GM23338 (cell line): ENCODE measurements at regions not wholly inside any gene's neighbourhood (a gene's known extent, or its start where the extent isn't known, plus 50 kb on each side); places are given as distances from the start of the nearest gene placed in this dataset.

Experiments used
- ATAC-seq: fragments of 200-7000 bp; cut with Tn5 transposase; 3 replicates; pipeline ENCODE4 v1.9.1; 2020
- DNase-seq: peaks from one replicate; pipeline ENCODE4 v3.0.0-alpha.2; 2015; ENCODE audit warnings: low spot score
- H2AFZ ChIP-seq: fragments of 200-600 bp; sonication (generic); 2 replicates; pipeline ENCODE4 v1.8.0; 2016; ENCODE audit warnings: antibody characterized with exemption, mild to moderate bottlenecking, moderate library complexity
- H3F3A ChIP-seq: fragments of 200-600 bp; sonication (generic); replicated peaks from 2 replicates; pipeline ENCODE4 v1.8.0; 2017; ENCODE audit warnings: antibody characterized with exemption, mixed run types, low read depth
- H3K27ac ChIP-seq: fragments of 200-600 bp; sonication (generic); 2 replicates; pipeline ENCODE4 v1.6.1; 2016; ENCODE audit warnings: low read depth
- H3K27me3 ChIP-seq: fragments of 200-600 bp; sonication (generic); 2 replicates; pipeline ENCODE4 v1.8.0; 2016; ENCODE audit warnings: mild to moderate bottlenecking, mixed run types, moderate library complexity; ENCODE audit not compliant: insufficient read depth
- H3K36me3 ChIP-seq: fragments of 200-600 bp; sonication (generic); 2 replicates; pipeline ENCODE4 v1.8.0; 2016; ENCODE audit warnings: mild to moderate bottlenecking; ENCODE audit not compliant: insufficient read depth
- H3K4me1 ChIP-seq: fragments of 200-600 bp; sonication (generic); 2 replicates; pipeline ENCODE4 v1.8.0; 2016; ENCODE audit warnings: mild to moderate bottlenecking, moderate library complexity; ENCODE audit not compliant: insufficient read depth
- H3K4me2 ChIP-seq: fragments of 200-600 bp; sonication (generic); 2 replicates; pipeline ENCODE4 v1.7.1; 2017; ENCODE audit warnings: mixed run types
- H3K4me3 ChIP-seq: fragments of 200-600 bp; sonication (generic); 2 replicates; pipeline ENCODE4 v1.6.1; 2016; ENCODE audit warnings: mixed run types
- H3K79me2 ChIP-seq: fragments of 200-600 bp; sonication (generic); replicated peaks from 2 replicates; pipeline ENCODE4 v1.8.0; 2017; ENCODE audit warnings: mild to moderate bottlenecking; ENCODE audit not compliant: insufficient read depth
- H3K9me2 ChIP-seq: fragments of 200-600 bp; sonication (generic); 2 replicates; pipeline ENCODE4 v1.8.0; 2017; ENCODE audit not compliant: insufficient read depth
- H4K20me1 ChIP-seq: fragments of 200-600 bp; sonication (generic); replicated peaks from 2 replicates; pipeline ENCODE4 v1.8.0; 2017; ENCODE audit warnings: mild to moderate bottlenecking; ENCODE audit not compliant: insufficient read depth
- H3K27ac Mint-ChIP-seq: 2 replicates; pipeline ENCODE4 v1.8.0; 2020; ENCODE audit warnings: inconsistent platforms, mild to moderate bottlenecking, moderate library complexity, mixed read lengths
- H3K27me3 Mint-ChIP-seq: 3 replicates; pipeline ENCODE4 v1.8.0; 2022; ENCODE audit warnings: low read depth, mild to moderate bottlenecking, moderate library complexity, mixed read lengths, inconsistent platforms; ENCODE audit not compliant: insufficient read depth, poor library complexity
- H3K36me3 Mint-ChIP-seq: 3 replicates; pipeline ENCODE4 v1.8.0; 2021; ENCODE audit warnings: low read depth, mild to moderate bottlenecking, inconsistent platforms, moderate library complexity, mixed read lengths
- H3K4me1 Mint-ChIP-seq: 3 replicates; pipeline ENCODE4 v1.8.0; 2020; ENCODE audit warnings: mild to moderate bottlenecking, inconsistent platforms, mixed read lengths
- H3K4me3 Mint-ChIP-seq: 3 replicates; pipeline ENCODE4 v1.8.0; 2021; ENCODE audit warnings: moderate library complexity, mild to moderate bottlenecking, inconsistent platforms, mixed read lengths
- H3K9me3 Mint-ChIP-seq: 3 replicates; pipeline ENCODE4 v1.8.0; 2020; ENCODE audit warnings: moderate library complexity, mild to moderate bottlenecking, inconsistent platforms, mixed read lengths
- CREB1 ChIP-seq: fragments of 250-450 bp; sonication (Bioruptor Pico); IDR thresholded peaks from 2 replicates; pipeline ENCODE4 v1.5.0; 2020; ENCODE audit warnings: low read depth, mild to moderate bottlenecking, moderate library complexity
- EZH2 ChIP-seq: fragments of 200-600 bp; sonication (generic); IDR thresholded peaks from one replicate; pipeline ENCODE4 v1.8.0; 2017; ENCODE audit warnings: antibody characterized with exemption, mild to moderate bottlenecking, low read depth; ENCODE audit not compliant: unreplicated experiment
- JUNB ChIP-seq: IDR thresholded peaks from one replicate; pipeline ENCODE4 v1.6.1; 2016; ENCODE audit warnings: antibody characterized with exemption; ENCODE audit not compliant: unreplicated experiment
- NANOG ChIP-seq: IDR thresholded peaks from 2 replicates; pipeline ENCODE4 v1.6.1; 2016; ENCODE audit warnings: antibody characterized with exemption, borderline replicate concordance
- STAT1 ChIP-seq: IDR thresholded peaks from one replicate; pipeline ENCODE4 v1.6.1; 2016; ENCODE audit warnings: antibody characterized with exemption; ENCODE audit not compliant: unreplicated experiment
- ZNF114 ChIP-seq: fragments of 250-450 bp; sonication (Bioruptor Pico); IDR thresholded peaks from 2 replicates; pipeline ENCODE4 v1.5.0; 2020; ENCODE audit warnings: mild to moderate bottlenecking, moderate library complexity
- ZNF331 ChIP-seq: fragments of 250-450 bp; sonication (Bioruptor Pico); IDR thresholded peaks from 2 replicates; pipeline ENCODE4 v1.5.0; 2020; ENCODE audit warnings: low read depth, mild to moderate bottlenecking, moderate library complexity
- TF ChIP-seq, protein P1 (sequence below): IDR thresholded peaks from 2 replicates; pipeline ENCODE4 v1.6.1; 2016; ENCODE audit warnings: antibody characterized with exemption
- TF ChIP-seq, protein P2 (sequence below): fragments of 250-450 bp; sonication (Bioruptor Pico); IDR thresholded peaks from 2 replicates; pipeline ENCODE4 v1.5.0; 2020; ENCODE audit warnings: mild to moderate bottlenecking, moderate library complexity
- TF ChIP-seq, protein P3 (sequence below): IDR thresholded peaks from one replicate; pipeline ENCODE4 v1.6.1; 2018; ENCODE audit warnings: antibody characterized with exemption; ENCODE audit not compliant: unreplicated experiment

DNA sequence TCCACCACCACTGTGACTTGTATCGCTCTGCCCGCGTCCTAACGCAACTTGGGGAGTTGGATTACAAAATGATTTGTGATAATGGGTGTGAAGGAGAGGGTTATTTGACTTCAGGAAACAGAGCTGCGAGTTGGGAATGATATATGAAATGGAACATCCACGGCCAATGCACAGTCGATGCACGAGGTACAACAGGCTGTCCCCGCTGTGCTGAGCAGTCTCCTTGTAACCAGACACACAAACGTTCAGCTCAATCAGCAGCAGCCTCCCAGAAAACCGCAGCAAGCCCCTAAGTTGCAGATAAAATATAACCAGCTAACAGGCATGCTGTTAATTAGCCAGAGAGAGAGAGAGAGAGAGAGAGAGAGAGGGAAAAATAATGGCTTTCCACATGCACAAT lies 332.7 kb upstream of the MGMT start:
- Histone ChIP-seq H3K4me1 (peaks cover 27% of the 10 kb centered on the region), H3K4me2 (no peak overlapping the region), H3K79me2 (no peaks in the 10 kb centered on the region), H3K4me3 (no peak overlapping the region), H3K27ac (no peak overlapping the region), H3K36me3 (no peaks in the 10 kb centered on the region), H3K9me2 (no peaks in the 10 kb centered on the region), H3F3A (no peaks in the 10 kb centered on the region), H3K27me3 (no peaks in the 10 kb centered on the region), H4K20me1 (no peaks in the 10 kb centered on the region), H2AFZ (no peak overlapping the region)
- Mint-ChIP-seq H3K4me3 (no peak overlapping the region), H3K27ac (no peak overlapping the region), H3K4me1 (peaks cover 35% of the 10 kb centered on the region), H3K27me3 (peaks cover 2% of the 10 kb centered on the region), H3K36me3 (no peaks in the 10 kb centered on the region), H3K9me3 (no peaks in the 10 kb centered on the region)
- no peak for DNase-seq
- no peak for ATAC-seq
- TF ChIP-seq STAT1 (no peak), EZH2 (no peak), ZNF114 (CRISPR knock-in tag) (no peak), JUNB (no peak), CREB1 (CRISPR knock-in tag) (no peak), NANOG (no peak), ZNF331 (CRISPR knock-in tag) (no peak)
- TF ChIP-seq, protein P1, sequence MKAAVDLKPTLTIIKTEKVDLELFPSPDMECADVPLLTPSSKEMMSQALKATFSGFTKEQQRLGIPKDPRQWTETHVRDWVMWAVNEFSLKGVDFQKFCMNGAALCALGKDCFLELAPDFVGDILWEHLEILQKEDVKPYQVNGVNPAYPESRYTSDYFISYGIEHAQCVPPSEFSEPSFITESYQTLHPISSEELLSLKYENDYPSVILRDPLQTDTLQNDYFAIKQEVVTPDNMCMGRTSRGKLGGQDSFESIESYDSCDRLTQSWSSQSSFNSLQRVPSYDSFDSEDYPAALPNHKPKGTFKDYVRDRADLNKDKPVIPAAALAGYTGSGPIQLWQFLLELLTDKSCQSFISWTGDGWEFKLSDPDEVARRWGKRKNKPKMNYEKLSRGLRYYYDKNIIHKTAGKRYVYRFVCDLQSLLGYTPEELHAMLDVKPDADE = no peak
- TF ChIP-seq, protein P2, sequence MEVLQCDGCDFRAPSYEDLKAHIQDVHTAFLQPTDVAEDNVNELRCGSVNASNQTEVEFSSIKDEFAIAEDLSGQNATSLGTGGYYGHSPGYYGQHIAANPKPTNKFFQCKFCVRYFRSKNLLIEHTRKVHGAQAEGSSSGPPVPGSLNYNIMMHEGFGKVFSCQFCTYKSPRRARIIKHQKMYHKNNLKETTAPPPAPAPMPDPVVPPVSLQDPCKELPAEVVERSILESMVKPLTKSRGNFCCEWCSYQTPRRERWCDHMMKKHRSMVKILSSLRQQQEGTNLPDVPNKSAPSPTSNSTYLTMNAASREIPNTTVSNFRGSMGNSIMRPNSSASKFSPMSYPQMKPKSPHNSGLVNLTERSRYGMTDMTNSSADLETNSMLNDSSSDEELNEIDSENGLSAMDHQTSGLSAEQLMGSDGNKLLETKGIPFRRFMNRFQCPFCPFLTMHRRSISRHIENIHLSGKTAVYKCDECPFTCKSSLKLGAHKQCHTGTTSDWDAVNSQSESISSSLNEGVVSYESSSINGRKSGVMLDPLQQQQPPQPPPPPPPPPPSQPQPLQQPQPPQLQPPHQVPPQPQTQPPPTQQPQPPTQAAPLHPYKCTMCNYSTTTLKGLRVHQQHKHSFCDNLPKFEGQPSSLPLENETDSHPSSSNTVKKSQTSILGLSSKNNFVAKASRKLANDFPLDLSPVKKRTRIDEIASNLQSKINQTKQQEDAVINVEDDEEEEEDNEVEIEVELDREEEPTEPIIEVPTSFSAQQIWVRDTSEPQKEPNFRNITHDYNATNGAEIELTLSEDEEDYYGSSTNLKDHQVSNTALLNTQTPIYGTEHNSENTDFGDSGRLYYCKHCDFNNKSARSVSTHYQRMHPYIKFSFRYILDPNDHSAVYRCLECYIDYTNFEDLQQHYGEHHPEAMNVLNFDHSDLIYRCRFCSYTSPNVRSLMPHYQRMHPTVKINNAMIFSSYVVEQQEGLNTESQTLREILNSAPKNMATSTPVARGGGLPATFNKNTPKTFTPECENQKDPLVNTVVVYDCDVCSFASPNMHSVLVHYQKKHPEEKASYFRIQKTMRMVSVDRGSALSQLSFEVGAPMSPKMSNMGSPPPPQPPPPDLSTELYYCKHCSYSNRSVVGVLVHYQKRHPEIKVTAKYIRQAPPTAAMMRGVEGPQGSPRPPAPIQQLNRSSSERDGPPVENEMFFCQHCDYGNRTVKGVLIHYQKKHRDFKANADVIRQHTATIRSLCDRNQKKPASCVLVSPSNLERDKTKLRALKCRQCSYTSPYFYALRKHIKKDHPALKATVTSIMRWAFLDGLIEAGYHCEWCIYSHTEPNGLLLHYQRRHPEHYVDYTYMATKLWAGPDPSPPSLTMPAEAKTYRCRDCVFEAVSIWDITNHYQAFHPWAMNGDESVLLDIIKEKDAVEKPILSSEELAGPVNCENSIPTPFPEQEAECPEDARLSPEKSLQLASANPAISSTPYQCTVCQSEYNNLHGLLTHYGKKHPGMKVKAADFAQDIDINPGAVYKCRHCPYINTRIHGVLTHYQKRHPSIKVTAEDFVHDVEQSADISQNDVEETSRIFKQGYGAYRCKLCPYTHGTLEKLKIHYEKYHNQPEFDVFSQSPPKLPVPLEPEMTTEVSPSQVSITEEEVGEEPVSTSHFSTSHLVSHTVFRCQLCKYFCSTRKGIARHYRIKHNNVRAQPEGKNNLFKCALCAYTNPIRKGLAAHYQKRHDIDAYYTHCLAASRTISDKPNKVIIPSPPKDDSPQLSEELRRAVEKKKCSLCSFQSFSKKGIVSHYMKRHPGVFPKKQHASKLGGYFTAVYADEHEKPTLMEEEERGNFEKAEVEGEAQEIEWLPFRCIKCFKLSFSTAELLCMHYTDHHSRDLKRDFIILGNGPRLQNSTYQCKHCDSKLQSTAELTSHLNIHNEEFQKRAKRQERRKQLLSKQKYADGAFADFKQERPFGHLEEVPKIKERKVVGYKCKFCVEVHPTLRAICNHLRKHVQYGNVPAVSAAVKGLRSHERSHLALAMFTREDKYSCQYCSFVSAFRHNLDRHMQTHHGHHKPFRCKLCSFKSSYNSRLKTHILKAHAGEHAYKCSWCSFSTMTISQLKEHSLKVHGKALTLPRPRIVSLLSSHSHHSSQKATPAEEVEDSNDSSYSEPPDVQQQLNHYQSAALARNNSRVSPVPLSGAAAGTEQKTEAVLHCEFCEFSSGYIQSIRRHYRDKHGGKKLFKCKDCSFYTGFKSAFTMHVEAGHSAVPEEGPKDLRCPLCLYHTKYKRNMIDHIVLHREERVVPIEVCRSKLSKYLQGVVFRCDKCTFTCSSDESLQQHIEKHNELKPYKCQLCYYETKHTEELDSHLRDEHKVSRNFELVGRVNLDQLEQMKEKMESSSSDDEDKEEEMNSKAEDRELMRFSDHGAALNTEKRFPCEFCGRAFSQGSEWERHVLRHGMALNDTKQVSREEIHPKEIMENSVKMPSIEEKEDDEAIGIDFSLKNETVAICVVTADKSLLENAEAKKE = no peak
- TF ChIP-seq, protein P3, sequence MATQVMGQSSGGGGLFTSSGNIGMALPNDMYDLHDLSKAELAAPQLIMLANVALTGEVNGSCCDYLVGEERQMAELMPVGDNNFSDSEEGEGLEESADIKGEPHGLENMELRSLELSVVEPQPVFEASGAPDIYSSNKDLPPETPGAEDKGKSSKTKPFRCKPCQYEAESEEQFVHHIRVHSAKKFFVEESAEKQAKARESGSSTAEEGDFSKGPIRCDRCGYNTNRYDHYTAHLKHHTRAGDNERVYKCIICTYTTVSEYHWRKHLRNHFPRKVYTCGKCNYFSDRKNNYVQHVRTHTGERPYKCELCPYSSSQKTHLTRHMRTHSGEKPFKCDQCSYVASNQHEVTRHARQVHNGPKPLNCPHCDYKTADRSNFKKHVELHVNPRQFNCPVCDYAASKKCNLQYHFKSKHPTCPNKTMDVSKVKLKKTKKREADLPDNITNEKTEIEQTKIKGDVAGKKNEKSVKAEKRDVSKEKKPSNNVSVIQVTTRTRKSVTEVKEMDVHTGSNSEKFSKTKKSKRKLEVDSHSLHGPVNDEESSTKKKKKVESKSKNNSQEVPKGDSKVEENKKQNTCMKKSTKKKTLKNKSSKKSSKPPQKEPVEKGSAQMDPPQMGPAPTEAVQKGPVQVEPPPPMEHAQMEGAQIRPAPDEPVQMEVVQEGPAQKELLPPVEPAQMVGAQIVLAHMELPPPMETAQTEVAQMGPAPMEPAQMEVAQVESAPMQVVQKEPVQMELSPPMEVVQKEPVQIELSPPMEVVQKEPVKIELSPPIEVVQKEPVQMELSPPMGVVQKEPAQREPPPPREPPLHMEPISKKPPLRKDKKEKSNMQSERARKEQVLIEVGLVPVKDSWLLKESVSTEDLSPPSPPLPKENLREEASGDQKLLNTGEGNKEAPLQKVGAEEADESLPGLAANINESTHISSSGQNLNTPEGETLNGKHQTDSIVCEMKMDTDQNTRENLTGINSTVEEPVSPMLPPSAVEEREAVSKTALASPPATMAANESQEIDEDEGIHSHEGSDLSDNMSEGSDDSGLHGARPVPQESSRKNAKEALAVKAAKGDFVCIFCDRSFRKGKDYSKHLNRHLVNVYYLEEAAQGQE = no peak
